ENCODE measurements at regions not wholly inside any gene's neighbourhood (a gene's known extent, or its start where the extent isn't known, plus 50 kb on each side); places are given as distances from the start of the nearest gene placed in this dataset.

GRCh38 chr15:66906668-66907614 lies 158.5 kb upstream of the SMAD3 start:
- no peak for DNase-seq

- DNase-seq = no peak
Observed at GRCh38 chr15:66907826-66908743, 157.3 kb upstream of the SMAD3 start.

GRCh38 chr15:66908744-66909095 lies 156.7 kb upstream of the SMAD3 start:
- DNase-seq = no peak

- no peak for DNase-seq
Observed at GRCh38 chr15:66909381-66909890, 156.0 kb upstream of the SMAD3 start.

GRCh38 chr15:66911131-66911700 lies 154.2 kb upstream of the SMAD3 start:
- DNase-seq = no peak

- DNase-seq = no peak
Observed at GRCh38 chr15:66912001-66912400, 153.4 kb upstream of the SMAD3 start.

- no peak for DNase-seq
Observed at GRCh38 chr15:66912441-66912840, 153.0 kb upstream of the SMAD3 start.

- no peak for DNase-seq
Observed at GRCh38 chr15:66917904-66918448, 147.4 kb upstream of the SMAD3 start.

GRCh38 chr15:66919421-66919820 lies 146.0 kb upstream of the SMAD3 start:
- peak; percentile 35 for DNase-seq

GRCh38 chr15:66921319-66921915 lies 144.0 kb upstream of the SMAD3 start:
- DNase-seq = peak; percentile 25

- no peak for DNase-seq
Observed at GRCh38 chr15:66922608-66923007, 142.8 kb upstream of the SMAD3 start.

- peak; percentile 48 for DNase-seq
Observed at GRCh38 chr15:66923438-66923881, 141.9 kb upstream of the SMAD3 start.

- DNase-seq = no peak
Observed at GRCh38 chr15:66924889-66925288, 140.5 kb upstream of the SMAD3 start.

- no peak for DNase-seq
Observed at GRCh38 chr15:66925721-66926120, 139.7 kb upstream of the SMAD3 start.

- DNase-seq = peak; percentile 52
Observed at GRCh38 chr15:66927201-66928077, 138.0 kb upstream of the SMAD3 start.

- no peak for DNase-seq
Observed at GRCh38 chr15:66928101-66928500, 137.3 kb upstream of the SMAD3 start.

- DNase-seq = no peak
Observed at GRCh38 chr15:66928784-66929183, 136.6 kb upstream of the SMAD3 start.

GRCh38 chr15:66929843-66930402 lies 135.5 kb upstream of the SMAD3 start:
- DNase-seq = no peak

GRCh38 chr15:66931768-66932633 lies 133.4 kb upstream of the SMAD3 start:
- peak; percentile 54 for DNase-seq

- no peak for DNase-seq
Observed at GRCh38 chr15:66932634-66933024, 132.8 kb upstream of the SMAD3 start.
